ENCODE measurements at regions not wholly inside any gene's neighbourhood (a gene's known extent, or its start where the extent isn't known, plus 50 kb on each side); places are given as distances from the start of the nearest gene placed in this dataset.

- H3K36me3 ChIP-seq (replicated peaks in 1 of 2; ENCODE audit: control insufficient read depth in 1 of 2, insufficient read depth in 2 of 2, low read length in 2 of 2), result no peaks in the 10 kb centered on the region
- WGBS (ENCODE audit: insufficient coverage), result no CpG with 5 or more reads among the region's 3 CpGs
- H3K36me3 Mint-ChIP-seq, result no peaks in the 10 kb centered on the region
Observed at GRCh38 chr1:56064705-56065104, 514.7 kb downstream of the PLPP3 start.

GRCh38 chr1:56063461-56063860, 515.9 kb downstream of the PLPP3 start:
- H3K36me3 Mint-ChIP-seq, result no peaks in the 10 kb centered on the region
- no peaks in the 10 kb centered on the region for H3K9me3 ChIP-seq (replicated peaks in 1 of 2; ENCODE audit: control insufficient read depth in 1 of 2, insufficient read depth in 1 of 2, low read length in 2 of 2)
- H3K36me3 ChIP-seq (replicated peaks in 1 of 2; ENCODE audit: control insufficient read depth in 1 of 2, insufficient read depth in 2 of 2, low read length in 2 of 2), result no peaks in the 10 kb centered on the region
- no peak overlapping the region for H3K27ac Mint-ChIP-seq
- H3K79me2 ChIP-seq (ENCODE audit: insufficient read depth, low read length), result no peaks in the 10 kb centered on the region
- intact Hi-C loops (cut with micrococcal nuclease), result no loop called here
- no peak overlapping the region for H3K4me2 ChIP-seq (replicated peaks; ENCODE audit: extremely low read depth, low read length, poor library complexity, severe bottlenecking)
- H3K9me3 Mint-ChIP-seq, result peaks cover 0 to 2% (median 0%) of the 10 kb centered on the region in 7 donors
- TF ChIP-seq CTCF (IDR thresholded peaks at IDR 0.05), result no peak
- no peak overlapping the region for H3K27ac ChIP-seq (ENCODE audit: low read depth in 1 of 2, low read length in 2 of 2)
- no peaks in the 10 kb centered on the region for H3K4me1 ChIP-seq (ENCODE audit: control insufficient read depth in 1 of 2, insufficient read depth in 2 of 2, low read length in 2 of 2)
- H3K4me3 Mint-ChIP-seq, result no peak overlapping the region
- no peaks in the 10 kb centered on the region for H4K20me1 ChIP-seq (ENCODE audit: insufficient read depth, low read length)
- no peak overlapping the region for H2AFZ ChIP-seq (ENCODE audit: insufficient read depth, low read depth, low read length, poor library complexity, severe bottlenecking)
- DNase-seq, result no peak
- WGBS (ENCODE audit: insufficient coverage), result 80% methylated on average over 1 of the region's 4 CpGs
- H3K9ac ChIP-seq (ENCODE audit: insufficient read depth, low read length, poor library complexity, severe bottlenecking), result no peak overlapping the region
- peaks cover 3% of the 10 kb centered on the region for H3K4me1 Mint-ChIP-seq
- H3K27me3 Mint-ChIP-seq (ENCODE audit: low read depth in 3 of 3), result peaks cover 0 to 4% (median 1%) of the 10 kb centered on the region in 3 donors
- no peak overlapping the region for H3K4me3 ChIP-seq (replicated peaks in 1 of 3; ENCODE audit: low read depth in 2 of 3, low read length in 3 of 3)
- peaks cover 0 to 2% of the 10 kb centered on the region in 2 donors for H3K27me3 ChIP-seq (ENCODE audit: control insufficient read depth in 2 of 2, insufficient read depth in 2 of 2, low read length in 2 of 2)

More at GRCh38 chr1:56064705-56065104, 514.7 kb downstream of the PLPP3 start:
- Mint-ChIP-seq H3K4me3 (no peak overlapping the region), H3K4me1 (peaks cover 3% of the 10 kb centered on the region), H3K27ac (no peak overlapping the region), H3K27me3 (ENCODE audit: low read depth in 3 of 3) (peaks cover 0 to 5% (median 1%) of the 10 kb centered on the region in 3 donors), H3K9me3 (peaks cover 0 to 2% (median 0%) of the 10 kb centered on the region in 7 donors)
- Histone ChIP-seq H3K9me3 (replicated peaks in 1 of 2; ENCODE audit: control insufficient read depth in 1 of 2, insufficient read depth in 1 of 2, low read length in 2 of 2) (no peaks in the 10 kb centered on the region), H3K4me3 (replicated peaks in 1 of 3; ENCODE audit: low read depth in 2 of 3, low read length in 3 of 3) (no peak overlapping the region), H2AFZ (ENCODE audit: insufficient read depth, low read depth, low read length, poor library complexity, severe bottlenecking) (no peak overlapping the region), H3K27me3 (ENCODE audit: control insufficient read depth in 2 of 2, insufficient read depth in 2 of 2, low read length in 2 of 2) (peaks cover 0 to 2% of the 10 kb centered on the region in 2 donors), H3K9ac (ENCODE audit: insufficient read depth, low read length, poor library complexity, severe bottlenecking) (no peak overlapping the region), H3K27ac (ENCODE audit: low read depth in 1 of 2, low read length in 2 of 2) (no peak overlapping the region), H3K79me2 (ENCODE audit: insufficient read depth, low read length) (no peaks in the 10 kb centered on the region), H4K20me1 (ENCODE audit: insufficient read depth, low read length) (no peaks in the 10 kb centered on the region), H3K4me2 (replicated peaks; ENCODE audit: extremely low read depth, low read length, poor library complexity, severe bottlenecking) (no peak overlapping the region), H3K4me1 (ENCODE audit: control insufficient read depth in 1 of 2, insufficient read depth in 2 of 2, low read length in 2 of 2) (no peaks in the 10 kb centered on the region)
- TF ChIP-seq CTCF (IDR thresholded peaks at IDR 0.05), result no peak
- no peak for DNase-seq
- intact Hi-C loops (cut with micrococcal nuclease), result no loop called here

Data from CD14-positive monocyte (primary cell).